Renal pelvis (tissue), 1 donor: ENCODE measurements at regions not wholly inside any gene's neighbourhood (a gene's known extent, or its start where the extent isn't known, plus 50 kb on each side); places are given as distances from the start of the nearest gene placed in this dataset.

Experiments
- DNase-seq: peaks from one replicate; pipeline ENCODE4 v3.0.0-alpha.2; 2013

GRCh38 chr10:53005612-53006345 lies 233.2 kb upstream of the MBL2 start:
- DNase-seq = no peak

- DNase-seq = no peak
Measured at GRCh38 chr10:53003094-53003493, 230.5 kb upstream of the MBL2 start.

DNA sequence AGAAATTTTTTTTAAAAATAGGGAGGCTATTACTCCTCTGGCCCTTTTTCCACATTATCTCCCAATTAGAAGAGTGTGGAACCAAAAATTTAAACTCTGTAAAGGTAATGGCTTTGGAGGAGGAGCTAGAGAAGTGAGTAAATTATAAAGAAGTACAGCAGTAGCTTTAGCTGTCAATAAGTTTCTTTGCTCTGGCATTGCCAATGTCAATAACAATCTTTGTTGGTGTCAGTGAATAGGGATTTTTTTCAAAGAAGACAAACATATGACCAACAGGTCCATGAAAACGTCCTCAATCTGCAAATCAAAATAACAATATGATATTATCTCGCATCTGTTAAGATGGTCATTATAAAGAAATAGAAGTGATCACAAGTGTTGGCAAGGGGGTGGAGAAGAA lies 227.1 kb upstream of the MBL2 start:
- DNase-seq = no peak

GRCh38 chr10:52999258-52999657 lies 226.7 kb upstream of the MBL2 start:
- no peak for DNase-seq

DNA sequence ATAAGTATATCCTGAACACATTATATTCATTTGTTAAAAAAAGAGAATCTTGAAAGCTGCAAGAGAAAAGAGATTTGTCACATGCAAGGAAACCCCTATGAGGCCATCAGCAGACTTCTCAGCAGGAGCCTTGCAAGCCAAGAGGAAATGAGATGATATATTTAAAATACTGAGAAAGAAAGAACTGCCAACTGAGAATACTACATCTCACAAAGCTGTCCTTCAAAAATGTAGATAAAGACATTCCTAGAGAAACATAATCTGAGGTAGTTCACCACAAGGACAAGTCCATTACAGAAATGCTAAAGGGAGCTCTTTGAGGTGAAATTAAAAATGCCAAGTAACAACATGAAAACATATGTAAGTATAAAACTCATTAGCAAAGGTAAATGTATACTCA lies 224.4 kb upstream of the MBL2 start:
- DNase-seq = no peak

DNA sequence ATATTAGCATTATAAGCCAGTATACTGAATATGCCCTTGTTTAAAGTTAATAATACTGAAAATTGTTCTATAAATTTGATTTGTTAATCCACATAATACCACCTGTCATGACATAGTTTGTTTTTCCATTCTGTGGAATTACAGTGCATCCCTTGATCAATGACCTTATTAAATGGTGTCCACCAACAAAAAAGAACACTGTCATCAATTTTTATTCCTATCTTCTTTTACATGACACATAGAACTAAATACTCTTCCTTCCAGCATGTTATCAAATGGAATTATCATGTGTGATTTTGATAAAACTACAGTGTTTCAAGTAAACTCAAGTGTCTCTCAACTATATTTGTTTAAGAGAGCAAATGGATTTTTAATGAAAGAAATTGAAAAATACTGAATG lies 221.8 kb upstream of the MBL2 start:
- DNase-seq = no peak

GRCh38 chr10:52993109-52993508 lies 220.5 kb upstream of the MBL2 start:
- DNase-seq = no peak

DNA sequence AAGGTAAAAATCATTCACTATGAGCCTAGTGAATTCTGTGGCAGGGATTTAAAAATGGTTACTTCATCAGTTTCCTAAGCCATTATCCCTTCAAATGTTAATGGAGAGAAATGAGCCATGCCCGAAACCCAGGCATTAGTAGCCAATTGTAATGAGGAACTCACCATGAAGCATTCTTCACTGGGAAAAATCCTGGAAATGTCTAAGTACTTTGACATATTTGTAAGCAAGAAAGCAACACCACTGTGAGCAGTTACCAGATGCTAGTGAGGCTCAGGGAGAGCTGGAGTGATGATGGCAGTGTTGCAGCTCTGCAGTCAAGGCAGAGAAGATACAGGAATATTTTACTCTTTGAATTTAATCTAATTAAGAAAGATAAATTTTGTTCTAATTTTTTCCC lies 220.0 kb upstream of the MBL2 start:
- no peak for DNase-seq

DNA sequence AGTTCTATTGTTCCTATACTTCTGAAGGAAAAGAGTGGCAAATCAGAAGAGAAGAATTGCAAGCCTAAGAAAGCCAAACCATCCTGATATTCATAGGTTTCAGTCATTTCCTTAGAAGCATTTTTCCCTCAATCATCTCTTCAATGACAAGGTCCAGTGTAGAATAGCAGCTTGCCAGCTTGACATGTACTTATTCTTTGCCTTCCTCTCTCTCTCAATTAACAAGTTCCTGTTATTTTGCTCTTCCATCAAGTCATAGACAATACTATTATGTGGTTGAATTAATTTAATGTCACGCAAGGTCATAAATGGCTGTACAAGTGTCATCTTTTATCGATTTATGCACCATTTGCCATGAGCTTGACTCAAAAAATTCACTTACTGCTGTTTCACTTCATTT lies 216.3 kb upstream of the MBL2 start:
- no peak for DNase-seq

DNA sequence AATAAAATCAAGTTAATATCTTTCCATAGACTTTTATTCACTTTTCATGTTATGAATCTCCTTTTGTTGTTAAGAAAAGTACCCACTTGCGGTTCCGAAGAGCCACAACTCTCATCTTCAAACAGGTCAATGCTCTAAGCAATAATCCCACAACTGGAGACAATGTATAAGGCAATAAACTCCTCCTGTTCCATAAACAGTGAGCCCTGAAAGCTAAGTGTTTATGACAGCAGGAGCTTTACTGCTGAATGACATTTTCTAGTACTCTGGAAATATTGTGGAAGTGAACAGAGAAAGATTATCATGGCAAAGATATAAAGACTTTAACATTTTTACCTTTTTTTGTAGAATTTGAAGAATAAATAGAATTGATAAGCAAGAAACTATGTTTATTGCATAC lies 213.5 kb upstream of the MBL2 start:
- DNase-seq = no peak

GRCh38 chr10:52984169-52984568 lies 211.6 kb upstream of the MBL2 start:
- DNase-seq = no peak

- DNase-seq = no peak
Measured at GRCh38 chr10:52979295-52979990, 206.9 kb upstream of the MBL2 start.

- no peak for DNase-seq
Measured at GRCh38 chr10:52977581-52977980, 205.0 kb upstream of the MBL2 start.

- DNase-seq = no peak
Measured at GRCh38 chr10:52967806-52968795, 195.5 kb upstream of the MBL2 start.

DNA sequence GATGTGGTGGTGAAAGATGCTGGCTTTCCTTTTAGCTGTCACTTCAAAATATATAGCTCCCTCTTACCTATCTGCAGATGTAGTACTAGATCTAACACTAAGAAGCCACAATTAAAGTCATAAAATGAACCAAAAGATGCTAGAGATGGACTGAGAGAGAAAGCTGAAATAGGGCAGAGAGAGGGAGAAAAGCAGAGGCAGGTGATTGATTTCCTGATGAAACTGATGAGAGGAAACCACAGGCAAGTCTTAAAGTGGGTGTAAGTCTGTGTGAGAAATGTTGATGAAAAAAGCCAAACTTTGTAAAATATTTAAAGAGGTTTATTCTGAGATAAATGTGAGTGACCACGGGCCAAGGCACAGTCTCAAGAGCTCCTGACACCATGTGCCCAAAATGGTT lies 194.3 kb upstream of the MBL2 start:
- DNase-seq = no peak

GRCh38 chr10:52965938-52966401 lies 193.4 kb upstream of the MBL2 start:
- DNase-seq = no peak

- DNase-seq = no peak
Measured at GRCh38 chr10:52965509-52965908, 192.9 kb upstream of the MBL2 start.

DNA sequence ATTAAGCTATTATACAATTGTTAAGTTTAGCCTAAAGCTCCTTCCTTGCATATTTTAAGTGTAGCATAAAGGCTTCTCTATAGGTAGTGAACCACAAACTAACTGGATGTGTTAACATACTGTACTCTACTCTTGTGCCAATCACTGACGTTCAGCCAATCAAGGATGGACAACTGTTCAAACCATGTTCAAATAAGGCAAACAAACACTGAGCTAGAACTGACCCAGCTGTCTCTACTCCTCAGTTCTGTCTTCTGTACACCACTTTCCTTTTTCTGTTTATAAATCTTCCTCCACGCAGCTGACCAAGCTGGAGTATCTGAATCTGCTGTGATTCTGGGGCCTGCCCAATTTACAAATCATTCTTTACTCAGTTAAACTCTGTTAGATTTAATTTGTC lies 188.7 kb upstream of the MBL2 start:
- DNase-seq = no peak

DNA sequence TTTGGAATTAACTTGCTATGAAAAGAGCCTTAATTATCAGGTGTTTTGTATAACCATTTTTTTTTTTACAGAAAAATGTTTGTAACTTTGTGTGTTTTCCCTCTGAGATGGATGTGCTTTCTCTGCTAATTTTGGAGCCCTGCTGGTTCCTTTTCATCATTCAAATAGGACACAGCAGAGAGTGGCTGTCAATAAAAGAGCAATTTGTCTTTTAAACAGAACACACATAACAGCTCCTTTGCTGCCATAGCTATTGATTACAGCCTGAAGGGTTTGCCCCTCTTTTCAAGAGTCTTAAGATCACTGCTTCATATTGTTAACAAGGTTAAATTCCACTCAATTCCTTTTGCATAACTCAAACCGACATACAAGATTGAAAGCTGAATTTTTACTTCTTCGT lies 187.2 kb upstream of the MBL2 start:
- no peak for DNase-seq

GRCh38 chr10:52956861-52957260 lies 184.3 kb upstream of the MBL2 start:
- no peak for DNase-seq

GRCh38 chr10:52956461-52956860 lies 183.9 kb upstream of the MBL2 start:
- DNase-seq = no peak

DNA sequence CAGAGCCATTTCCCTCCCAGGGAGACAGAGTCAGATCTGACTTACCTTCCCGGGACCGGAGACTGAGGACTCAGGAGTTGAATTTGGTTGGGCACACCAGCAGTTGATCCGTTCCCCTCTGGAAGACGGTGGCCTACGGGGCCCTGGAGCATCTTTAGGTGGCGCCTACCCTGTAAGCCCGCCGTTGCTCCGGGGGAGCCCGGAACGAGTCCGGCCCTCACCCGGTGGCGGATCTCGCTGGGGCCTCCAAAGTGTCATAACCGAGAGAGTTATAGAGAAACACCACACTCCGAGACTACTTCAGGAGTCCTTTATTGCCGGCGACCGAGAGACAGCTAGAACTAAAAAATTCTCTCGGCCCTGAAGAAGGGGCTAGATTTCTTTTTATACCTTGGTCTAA lies 182.8 kb upstream of the MBL2 start:
- DNase-seq = no peak

DNA sequence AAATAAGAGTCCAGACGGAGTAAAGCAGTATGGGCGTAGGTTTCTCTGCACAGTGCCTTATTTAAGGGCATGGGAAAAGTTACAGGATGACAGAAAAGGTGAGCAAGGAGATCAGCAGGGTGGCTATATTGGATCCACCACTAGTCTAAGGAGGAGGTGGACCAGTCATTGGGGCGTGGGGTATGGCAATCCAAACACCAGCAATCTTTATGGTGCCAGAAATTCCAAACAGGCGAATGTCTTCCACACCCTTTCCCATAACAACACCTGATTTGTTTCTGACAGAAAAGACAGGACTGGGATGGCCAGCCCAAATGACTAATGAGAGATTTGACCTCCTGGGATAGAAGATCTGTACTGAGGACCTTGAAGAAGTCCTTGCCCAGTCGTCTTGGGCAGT lies 181.8 kb upstream of the MBL2 start:
- DNase-seq = no peak
